Adrenal gland (tissue), 5 donors: ENCODE measurements at regions not wholly inside any gene's neighbourhood (a gene's known extent, or its start where the extent isn't known, plus 50 kb on each side); places are given as distances from the start of the nearest gene placed in this dataset.

Experiments
- POLR2A ChIP-seq, 2 donors: fragments of 450-650 bp; IDR thresholded peaks; one replicate each; pipeline ENCODE4 v1.6.1; 2017; ENCODE audit warnings: antibody characterized with exemption in 2 of 2, mild to moderate bottlenecking in 2 of 2, moderate library complexity in 1 of 2
- TF ChIP-seq, protein P1 (sequence below), 6 experiments: fragments of 450-650 bp in 4 of 6; fragments of 200-600 bp in 2 of 6; sonication (generic) in 1 of 6; IDR thresholded peaks; 1 replicate in 5 of 6; 2 replicates in 1 of 6; pipeline versions ENCODE4 v1.5.1 to v1.8.0; 2016 to 2021; ENCODE audit warnings: antibody characterized with exemption in 6 of 6, mild to moderate bottlenecking in 2 of 6, moderate library complexity in 1 of 6
- donor health status: DM: no; HTN: no; CAD: no.

DNA sequence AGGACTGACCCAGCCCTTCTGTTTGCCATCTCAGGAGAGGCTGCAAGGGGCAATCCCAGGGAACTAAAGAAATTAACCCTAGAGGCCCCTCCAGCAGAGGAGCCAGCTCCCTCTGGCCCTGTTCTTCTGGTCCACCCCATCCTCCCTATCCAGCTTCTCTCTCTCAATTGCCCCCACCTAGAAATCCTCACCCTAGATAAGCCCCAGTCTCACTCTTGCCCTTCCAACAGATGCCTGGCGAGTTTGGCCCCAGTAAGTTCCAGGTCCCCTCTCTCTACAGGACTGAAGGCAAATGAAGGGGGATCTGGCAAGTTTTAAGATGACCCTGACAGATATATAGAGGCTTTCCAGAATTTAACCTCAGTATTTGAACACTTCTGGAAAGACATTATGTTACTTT lies 134.0 kb downstream of the THBS2 start:
- TF ChIP-seq, protein P1, sequence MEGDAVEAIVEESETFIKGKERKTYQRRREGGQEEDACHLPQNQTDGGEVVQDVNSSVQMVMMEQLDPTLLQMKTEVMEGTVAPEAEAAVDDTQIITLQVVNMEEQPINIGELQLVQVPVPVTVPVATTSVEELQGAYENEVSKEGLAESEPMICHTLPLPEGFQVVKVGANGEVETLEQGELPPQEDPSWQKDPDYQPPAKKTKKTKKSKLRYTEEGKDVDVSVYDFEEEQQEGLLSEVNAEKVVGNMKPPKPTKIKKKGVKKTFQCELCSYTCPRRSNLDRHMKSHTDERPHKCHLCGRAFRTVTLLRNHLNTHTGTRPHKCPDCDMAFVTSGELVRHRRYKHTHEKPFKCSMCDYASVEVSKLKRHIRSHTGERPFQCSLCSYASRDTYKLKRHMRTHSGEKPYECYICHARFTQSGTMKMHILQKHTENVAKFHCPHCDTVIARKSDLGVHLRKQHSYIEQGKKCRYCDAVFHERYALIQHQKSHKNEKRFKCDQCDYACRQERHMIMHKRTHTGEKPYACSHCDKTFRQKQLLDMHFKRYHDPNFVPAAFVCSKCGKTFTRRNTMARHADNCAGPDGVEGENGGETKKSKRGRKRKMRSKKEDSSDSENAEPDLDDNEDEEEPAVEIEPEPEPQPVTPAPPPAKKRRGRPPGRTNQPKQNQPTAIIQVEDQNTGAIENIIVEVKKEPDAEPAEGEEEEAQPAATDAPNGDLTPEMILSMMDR (IDR thresholded peaks at IDR 0.05): no peak
- no peak for TF ChIP-seq POLR2A (IDR thresholded peaks at IDR 0.05)
